ENCODE measurements at regions not wholly inside any gene's neighbourhood (a gene's known extent, or its start where the extent isn't known, plus 50 kb on each side); places are given as distances from the start of the nearest gene placed in this dataset.

DNA sequence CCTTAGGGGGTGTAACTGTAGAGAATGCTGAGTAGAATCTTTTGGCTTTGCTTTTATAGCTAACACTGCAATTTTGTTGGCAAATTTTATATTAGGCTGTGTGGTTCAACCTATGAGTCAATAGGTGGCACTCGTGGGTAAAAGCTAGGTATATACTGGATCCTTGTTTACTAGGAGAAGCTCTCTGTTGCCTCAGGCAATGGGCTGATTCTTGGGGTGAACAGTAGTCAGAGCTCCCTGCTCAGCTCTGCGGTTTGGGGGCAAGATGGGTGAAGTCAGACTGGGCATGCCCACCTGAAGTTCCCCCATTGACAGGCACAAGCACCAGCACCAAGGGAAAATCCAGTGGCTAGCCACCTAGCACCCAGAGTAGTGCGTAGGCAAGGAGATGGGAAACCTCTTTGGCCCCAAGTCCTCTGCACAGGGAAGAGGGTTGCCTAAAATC lies 238.7 kb downstream of the FAM181B start:
- TF ChIP-seq NFE2L2 (IDR thresholded peaks at IDR 0.05; ENCODE audit: low read length) (no peak), HCFC1 (IDR thresholded peaks at IDR 0.05; ENCODE audit: low read depth, low read length) (no peak), ZNF34 (CRISPR knock-in tag; IDR thresholded peaks at IDR 0.05; ENCODE audit: borderline replicate concordance) (no peak), EHMT2 (IDR thresholded peaks at IDR 0.05; ENCODE audit: borderline replicate concordance, low read depth, low read length) (no peak), NR2C2 (CRISPR knock-in tag; IDR thresholded peaks at IDR 0.05; ENCODE audit: borderline replicate concordance) (no peak), ZBTB20 (CRISPR knock-in tag; IDR thresholded peaks at IDR 0.05; ENCODE audit: borderline replicate concordance, low read depth) (no peak), CBX2 (IDR thresholded peaks at IDR 0.05; ENCODE audit: low read depth, low read length) (no peak), CBX2 (CRISPR knock-in tag; IDR thresholded peaks at IDR 0.05; ENCODE audit: low read depth) (no peak), MTF1 (CRISPR knock-in tag; IDR thresholded peaks at IDR 0.05) (no peak), BRD4 (CRISPR knock-in tag; IDR thresholded peaks at IDR 0.05) (no peak), ZBTB7A (CRISPR knock-in tag; IDR thresholded peaks at IDR 0.05) (no peak)
